ENCODE measurements at regions not wholly inside any gene's neighbourhood (a gene's known extent, or its start where the extent isn't known, plus 50 kb on each side); places are given as distances from the start of the nearest gene placed in this dataset.

- no peak for DNase-seq (ENCODE audit: low spot score)
Measured at GRCh38 chr2:128437204-128437565, 118.5 kb upstream of the HS6ST1 start.

- DNase-seq (ENCODE audit: low spot score) = no peak
Measured at GRCh38 chr2:128438091-128438490, 119.4 kb upstream of the HS6ST1 start.

GRCh38 chr2:128438586-128438985 is 119.9 kb upstream of the HS6ST1 start:
- DNase-seq (ENCODE audit: low spot score) = no peak

- DNase-seq (ENCODE audit: low spot score) = no peak
Measured at GRCh38 chr2:128439031-128439790, 120.5 kb upstream of the HS6ST1 start.

GRCh38 chr2:128439791-128440665 is 121.4 kb upstream of the HS6ST1 start:
- DNase-seq (ENCODE audit: low spot score) = no peak

DNA sequence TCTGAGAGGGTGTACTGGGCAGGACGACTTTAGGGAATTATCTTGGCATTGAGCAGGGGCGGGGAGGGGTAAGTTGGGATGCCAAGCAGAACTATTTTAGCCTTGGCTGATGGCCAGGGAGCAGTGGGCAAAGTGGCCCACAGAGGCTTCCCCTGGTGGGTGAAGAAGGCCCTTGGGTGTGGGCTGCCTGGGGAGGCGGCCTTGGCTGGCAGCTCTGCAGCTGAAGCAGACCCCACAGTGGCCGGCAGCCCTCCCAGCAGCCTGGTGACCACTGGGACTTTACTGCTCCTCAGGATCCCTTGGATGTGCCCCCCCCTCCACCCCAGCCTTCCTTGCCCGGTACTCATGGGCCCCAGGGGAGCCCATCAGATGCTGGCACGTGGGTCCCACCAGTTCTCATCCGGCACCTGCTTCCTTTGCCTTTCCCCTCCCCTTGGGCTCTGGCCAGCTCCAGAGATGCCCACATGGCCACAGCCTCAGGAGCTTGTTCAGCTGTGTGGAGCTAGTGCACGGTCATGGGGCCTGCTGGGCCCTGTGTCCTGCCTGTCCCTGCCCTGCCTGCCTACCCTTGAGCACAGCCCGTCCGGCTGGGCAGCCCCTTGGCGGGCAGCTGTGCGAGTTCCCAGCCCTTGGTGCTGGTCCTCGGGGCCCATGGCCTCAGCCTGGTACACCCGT is 122.1 kb upstream of the HS6ST1 start:
- no peak for DNase-seq (ENCODE audit: low spot score)

DNA sequence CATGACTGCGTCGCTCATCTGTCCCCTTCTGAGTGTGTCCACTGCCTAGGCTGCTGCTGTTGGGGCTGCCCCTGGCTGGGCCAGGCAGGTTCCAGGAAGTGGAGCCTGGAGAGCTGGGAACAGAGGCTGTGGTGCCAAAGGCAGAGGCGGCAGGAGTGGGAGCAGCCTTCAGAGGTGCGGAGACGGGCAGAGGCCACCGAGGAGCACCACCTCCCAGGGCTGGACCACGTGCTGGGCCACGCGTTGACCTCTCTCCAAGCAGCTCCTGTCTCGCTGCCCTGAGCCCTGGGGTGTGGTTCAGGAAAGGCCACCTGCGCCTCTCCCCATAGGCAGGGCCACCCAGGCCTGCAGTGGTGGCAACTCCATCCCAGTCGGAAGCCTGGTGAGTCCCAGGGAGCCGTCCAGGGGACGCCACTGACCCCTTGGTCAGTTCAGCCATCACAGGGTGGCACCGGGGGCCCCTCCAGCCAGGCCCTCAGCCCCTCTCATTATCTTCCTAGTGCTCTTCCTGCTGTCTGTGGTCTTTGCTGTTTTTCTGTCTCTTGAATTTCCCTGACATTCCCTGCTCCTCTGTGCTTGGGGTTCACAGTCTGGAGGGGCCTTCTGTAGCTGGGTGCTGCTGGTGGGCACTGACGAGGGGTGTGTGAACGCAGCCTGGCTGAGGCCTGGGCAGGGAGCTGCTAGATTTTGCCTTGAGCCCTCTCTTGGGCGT is 122.8 kb upstream of the HS6ST1 start:
- DNase-seq (ENCODE audit: low spot score) = no peak

DNA sequence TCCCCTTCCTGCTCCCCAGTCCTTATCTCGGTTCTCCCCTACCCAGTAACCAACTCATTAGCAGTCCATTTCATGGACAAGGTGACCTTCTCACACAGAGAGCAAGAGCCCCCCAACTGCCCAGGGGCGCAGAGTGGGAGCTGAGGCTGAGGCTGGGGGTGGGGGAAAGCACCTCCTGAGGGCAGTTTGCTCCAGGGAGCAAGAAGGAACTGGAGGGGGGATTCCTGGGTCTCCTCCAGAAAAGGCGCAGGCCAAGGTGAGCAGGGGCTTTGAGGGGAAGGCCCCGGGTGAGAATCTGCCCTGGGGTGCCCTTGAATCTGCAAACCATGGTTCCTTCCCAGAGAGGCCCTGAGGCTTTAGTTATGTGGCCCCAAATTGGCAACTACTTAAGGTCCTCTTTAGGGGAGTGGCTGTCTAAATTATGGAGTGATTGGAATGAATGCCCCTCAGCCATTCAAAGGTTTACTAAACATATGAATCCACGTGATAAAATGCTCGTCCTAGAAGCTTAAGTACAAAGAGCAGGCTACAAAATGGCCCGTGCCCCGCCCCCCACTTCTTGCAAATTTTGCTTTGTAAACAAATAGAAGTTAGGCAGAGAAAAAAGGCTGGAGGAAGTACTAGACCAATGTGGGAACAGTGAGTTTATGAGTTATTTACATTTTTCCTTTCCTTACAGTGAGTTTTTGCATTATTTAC is 123.5 kb upstream of the HS6ST1 start:
- DNase-seq (ENCODE audit: low spot score) = no peak

DNA sequence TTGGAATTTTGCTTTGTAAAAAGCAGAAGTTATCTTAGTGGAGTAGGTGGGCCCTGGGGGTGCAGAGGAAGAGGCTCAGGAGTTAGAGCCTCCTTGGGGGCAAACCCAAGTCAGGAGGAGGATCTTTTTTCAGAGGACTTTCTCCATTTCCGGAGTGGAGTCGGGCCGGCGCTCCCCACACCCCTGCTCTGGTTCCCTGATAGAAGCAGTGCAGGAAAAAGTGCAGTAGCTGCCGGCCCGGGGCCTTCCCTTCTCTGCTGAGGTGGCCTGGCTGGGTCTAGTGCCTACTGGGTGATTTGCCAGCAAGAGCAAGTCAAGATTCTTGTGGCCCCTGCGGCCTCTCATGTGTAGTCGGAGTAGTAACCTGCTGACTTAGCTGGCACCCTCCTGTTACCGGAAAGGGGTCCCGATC is 124.2 kb upstream of the HS6ST1 start:
- no peak for DNase-seq (ENCODE audit: low spot score)

DNA sequence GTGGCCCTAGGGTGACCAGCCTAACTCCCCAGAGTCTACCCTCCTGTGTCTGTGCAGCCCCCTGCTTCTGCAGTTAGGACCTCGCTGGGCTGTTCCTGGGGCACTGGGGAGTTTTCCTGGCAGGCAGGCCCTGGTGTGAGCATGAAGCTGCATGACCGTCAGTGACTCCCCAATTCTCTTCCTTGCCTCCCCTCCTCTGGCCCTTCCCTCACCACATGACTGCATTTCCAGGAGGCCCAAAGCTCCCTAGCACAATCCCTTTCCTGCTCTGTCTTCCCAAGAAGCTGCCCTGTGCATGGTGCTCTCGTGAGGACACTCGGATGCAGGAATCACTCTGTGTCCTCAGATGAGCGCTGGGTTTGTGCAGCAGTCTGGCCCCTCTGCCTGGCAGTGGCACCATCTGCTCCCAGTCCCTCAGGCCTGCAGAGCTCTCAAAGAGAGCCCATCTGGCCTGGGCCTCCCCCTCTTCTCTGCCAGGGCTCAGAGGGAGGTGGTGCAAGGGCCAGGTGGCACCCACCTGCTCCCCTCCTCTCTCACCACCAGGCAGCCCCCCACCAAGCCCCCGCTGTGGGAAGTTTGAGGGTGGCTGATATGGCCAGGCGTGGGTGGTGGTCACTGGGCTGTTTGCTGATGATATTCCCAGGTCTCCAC is 125.6 kb upstream of the HS6ST1 start:
- DNase-seq (ENCODE audit: low spot score) = no peak

DNA sequence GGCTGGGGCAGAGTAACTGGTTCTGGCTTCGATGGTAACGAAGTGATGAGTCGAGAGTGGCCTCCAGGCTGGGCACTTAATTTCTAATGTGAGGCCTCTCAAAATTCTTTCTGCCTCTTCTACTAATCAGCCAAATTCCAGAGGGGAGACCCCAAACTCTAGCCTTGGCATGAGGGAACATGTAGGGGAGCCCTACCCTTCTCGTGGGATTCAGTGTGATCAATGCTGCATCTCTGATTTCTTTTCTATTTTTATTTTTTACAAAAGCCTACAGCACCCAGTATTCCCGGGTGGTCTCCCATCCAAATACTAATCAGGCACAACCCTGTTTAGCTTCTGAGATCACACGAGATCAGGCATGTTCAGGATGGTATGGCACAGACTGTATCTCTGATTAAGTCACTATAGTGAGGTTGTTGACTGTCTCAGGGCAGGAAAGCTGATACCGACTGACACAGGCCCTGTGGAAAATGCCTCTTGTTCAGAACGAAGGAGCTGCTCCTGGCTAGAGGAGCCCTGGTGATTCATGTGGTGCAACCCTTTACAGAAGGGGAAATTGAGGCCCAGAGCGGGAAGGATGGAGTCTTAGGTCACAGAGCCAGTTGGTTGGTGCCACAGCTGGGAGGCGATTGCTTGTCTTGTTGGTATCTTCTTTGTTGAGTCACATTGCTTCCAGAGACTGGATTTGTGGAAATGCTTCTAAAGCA is 126.3 kb upstream of the HS6ST1 start:
- DNase-seq (ENCODE audit: low spot score) = no peak

DNA sequence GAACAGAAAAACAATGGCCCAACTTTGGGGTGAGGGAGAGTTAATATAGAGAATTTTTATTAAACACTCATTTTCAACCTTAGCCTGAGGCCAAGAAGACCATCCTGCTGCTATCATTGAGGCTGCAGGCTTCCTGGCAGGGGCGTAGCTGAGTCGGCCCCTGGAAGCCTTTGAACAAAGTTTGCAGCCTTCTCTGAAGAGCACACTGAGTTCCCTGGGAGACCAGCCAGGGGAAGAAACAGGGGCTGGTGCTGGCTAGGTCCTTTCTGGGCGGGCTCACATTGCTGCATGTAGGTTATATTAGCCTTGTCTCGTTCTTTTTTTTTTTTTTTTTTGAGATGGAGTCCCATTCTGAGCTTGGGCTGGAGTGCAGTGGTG is 126.8 kb upstream of the HS6ST1 start:
- no peak for DNase-seq (ENCODE audit: low spot score)

DNA sequence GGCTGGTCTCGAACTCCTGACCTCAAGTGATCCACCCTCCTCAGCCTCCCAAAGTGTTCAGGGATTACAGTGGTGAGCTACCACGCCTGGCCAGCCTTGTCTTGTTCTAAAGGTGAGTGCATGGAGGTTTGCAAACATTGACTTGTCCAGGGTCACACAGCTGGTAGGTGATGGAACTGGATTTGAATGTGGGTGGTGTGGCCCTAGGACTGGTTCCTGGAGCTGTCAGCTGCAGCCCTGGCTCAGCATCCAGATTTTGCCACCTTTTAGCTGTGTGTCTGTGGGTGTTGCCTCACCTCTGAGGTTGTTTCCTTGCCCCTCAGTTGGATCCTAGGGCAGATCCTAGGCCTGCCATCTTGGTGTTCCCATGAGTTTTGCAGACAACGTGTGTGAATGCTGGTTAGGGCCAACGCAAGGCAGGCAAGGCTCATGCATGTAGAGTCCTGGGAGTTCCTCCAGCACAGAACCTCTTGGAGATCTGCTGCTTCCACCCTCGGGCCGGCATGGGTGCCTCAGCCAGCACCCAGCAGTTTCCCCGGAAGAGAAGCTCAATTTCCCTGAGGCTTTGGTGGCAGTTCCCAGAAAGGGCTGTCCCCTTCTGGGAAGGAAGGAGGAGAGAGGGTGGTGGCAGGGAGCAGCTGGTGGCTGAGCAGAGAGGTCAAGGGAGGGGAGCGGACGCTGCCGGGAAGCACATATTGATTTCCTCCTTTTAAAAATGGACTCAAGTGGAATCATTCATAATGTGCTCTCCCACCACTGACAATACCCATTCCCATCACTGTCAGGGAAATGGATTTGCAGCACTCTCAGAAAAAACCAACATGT is 127.6 kb upstream of the HS6ST1 start:
- DNase-seq (ENCODE audit: low spot score) = no peak

GRCh38 chr2:128446874-128447537 is 128.3 kb upstream of the HS6ST1 start:
- DNase-seq (ENCODE audit: low spot score) = peak; percentile 41

DNA sequence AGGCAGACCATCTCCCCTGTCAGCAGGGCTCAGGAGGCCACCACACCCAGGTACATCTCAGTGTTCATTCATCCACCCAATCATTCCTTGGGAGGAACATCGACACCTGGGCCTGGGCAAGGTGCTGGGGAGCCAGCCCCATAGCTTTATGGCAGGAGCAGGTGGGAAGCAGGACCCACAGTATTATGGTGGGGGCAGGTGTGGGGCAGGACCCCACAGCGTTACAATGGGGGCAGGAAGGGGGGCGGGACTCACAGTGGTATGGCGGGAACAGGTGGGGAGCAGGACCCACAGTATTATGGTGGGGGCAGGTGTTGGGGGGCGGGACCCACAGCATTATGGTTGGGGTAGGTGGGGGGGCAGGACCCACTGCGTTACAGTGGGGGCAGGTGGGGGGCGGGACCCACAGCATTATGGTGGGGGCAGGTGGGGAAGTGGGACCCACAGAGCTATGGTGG is 128.9 kb upstream of the HS6ST1 start:
- no peak for DNase-seq (ENCODE audit: low spot score)

GRCh38 chr2:128448331-128449225 is 129.9 kb upstream of the HS6ST1 start:
- DNase-seq (ENCODE audit: low spot score) = no peak

GRCh38 chr2:128449226-128450061 is 130.8 kb upstream of the HS6ST1 start:
- no peak for DNase-seq (ENCODE audit: low spot score)
